Caco-2 (cell line): ENCODE measurements at regions not wholly inside any gene's neighbourhood (a gene's known extent, or its start where the extent isn't known, plus 50 kb on each side); places are given as distances from the start of the nearest gene placed in this dataset.

Experiments used
- BruUV-seq: library from RNA; stranded (reverse); fragments of 400-500 nt; replicated peaks from 2 replicates; lab custom pipeline; 2021; lab: Mats Ljungman, UMichigan
- CTCF ChIA-PET: fragments of 300-600 bp; sonication (Branson Sonifier 250); formaldehyde crosslinking; loops from one replicate; lab custom pipeline; 2022; ENCODE audit warnings: antibody characterized with exemption; lab: Charles Lee
- POLR2A ChIA-PET: fragments of 300-600 bp; sonication (Branson Sonifier 250); formaldehyde crosslinking; loops from one replicate; lab custom pipeline; 2022; ENCODE audit warnings: antibody characterized with exemption; lab: Charles Lee
- DNase-seq, 2 experiments: peaks; one replicate each; pipeline versions ENCODE4 v3.0.0 to v3.0.0-alpha.2; 2020 to 2022
- H3K27me3 ChIP-seq: replicated peaks from 2 replicates; pipeline ENCODE4 v1.6.0; 2011; ENCODE audit warnings: low read length; ENCODE audit not compliant: control insufficient read depth, insufficient read depth
- H3K36me3 ChIP-seq: 2 replicates; pipeline ENCODE4 v1.5.1; 2011; ENCODE audit warnings: low read length; ENCODE audit not compliant: control insufficient read depth, insufficient read depth
- H3K4me1 ChIP-seq: fragments of 250-450 bp; sonication (Bioruptor Pico); 2 replicates; pipeline ENCODE4 v1.5.1; 2020; ENCODE audit warnings: mild to moderate bottlenecking
- H3K4me3 ChIP-seq: 2 replicates; pipeline ENCODE4 v1.5.1; 2011; ENCODE audit warnings: low read depth, mild to moderate bottlenecking, control low read depth, low read length
- H3K9me3 ChIP-seq: fragments of 250-450 bp; sonication (Bioruptor Pico); 2 replicates; pipeline ENCODE4 v1.5.1; 2020; ENCODE audit warnings: mild to moderate bottlenecking, moderate library complexity
- H3K27ac Mint-ChIP-seq: one replicate; pipeline ENCODE4 v1.8.0; 2022; ENCODE audit warnings: mixed read lengths; ENCODE audit not compliant: unreplicated experiment
- H3K27me3 Mint-ChIP-seq: one replicate; pipeline ENCODE4 v1.8.0; 2022; ENCODE audit warnings: mixed read lengths; ENCODE audit not compliant: insufficient read depth, unreplicated experiment
- H3K36me3 Mint-ChIP-seq: one replicate; pipeline ENCODE4 v1.8.0; 2022; ENCODE audit warnings: mild to moderate bottlenecking, mixed read lengths; ENCODE audit not compliant: insufficient read depth, unreplicated experiment
- H3K4me1 Mint-ChIP-seq: one replicate; pipeline ENCODE4 v1.8.0; 2022; ENCODE audit warnings: low read depth, mixed read lengths; ENCODE audit not compliant: unreplicated experiment
- H3K4me3 Mint-ChIP-seq: one replicate; pipeline ENCODE4 v1.8.0; 2022; ENCODE audit warnings: mild to moderate bottlenecking, moderate library complexity, mixed read lengths; ENCODE audit not compliant: unreplicated experiment
- H3K9me3 Mint-ChIP-seq: one replicate; pipeline ENCODE4 v1.8.0; 2022; ENCODE audit warnings: mixed read lengths; ENCODE audit not compliant: unreplicated experiment
- CTCF ChIP-seq, 2 experiments: fragments of 200-600 bp in 1 of 2; IDR thresholded peaks; 1 replicate in 1 of 2; 2 replicates in 1 of 2; pipeline versions ENCODE4 v1.5.1 to v1.8.0; 2011 to 2022; ENCODE audit warnings: antibody characterized with exemption in 1 of 2, control low read depth in 1 of 2, inconsistent platforms in 1 of 2, low read depth in 1 of 2, low read length in 1 of 2, mild to moderate bottlenecking in 1 of 2, moderate library complexity in 1 of 2; ENCODE audit not compliant: insufficient read depth in 1 of 2, severe bottlenecking in 1 of 2, unreplicated experiment in 1 of 2
- intact Hi-C: fragments of 100-400 bp; cut with micrococcal nuclease; formaldehyde crosslinking; loops from one replicate; pipeline ENCODE4 v1.10.0; 2022; ENCODE audit not compliant: unreplicated experiment

DNA sequence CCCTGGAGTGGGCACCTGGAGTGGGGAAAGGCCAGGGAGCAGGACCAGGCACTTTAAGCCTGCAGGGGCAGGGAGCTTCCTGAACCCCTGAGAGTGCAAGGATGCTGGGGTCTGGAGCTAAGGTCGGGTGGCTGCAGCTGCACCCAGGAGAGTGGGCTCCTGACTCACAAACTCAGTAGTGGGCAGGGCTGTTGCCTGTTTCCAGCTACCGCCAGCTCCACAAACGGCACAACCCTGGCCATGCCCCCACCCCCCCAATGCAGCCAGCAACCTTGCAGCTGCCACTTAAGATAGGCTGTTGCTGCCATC is 688.8 kb downstream of the NYAP2 start:
- no peak for DNase-seq
- Mint-ChIP-seq H3K9me3 (peaks cover 20% of the 10 kb centered on the region), H3K36me3 (no peaks in the 10 kb centered on the region), H3K4me1 (no peaks in the 10 kb centered on the region), H3K27me3 (no peaks in the 10 kb centered on the region), H3K27ac (no peak overlapping the region), H3K4me3 (no peak overlapping the region)
- ChIA-PET CTCF (no interaction called here), POLR2A (no interaction called here)
- Histone ChIP-seq H3K4me3 (no peak overlapping the region), H3K36me3 (no peaks in the 10 kb centered on the region), H3K27me3 (no peaks in the 10 kb centered on the region), H3K4me1 (no peaks in the 10 kb centered on the region), H3K9me3 (no peaks in the 10 kb centered on the region; the same call in 1 of the 2 replicates)
- intact Hi-C loops: no loop called here
- TF ChIP-seq CTCF (IDR thresholded peaks at IDR 0.05; ENCODE audit: insufficient read depth in 1 of 2, low read depth in 1 of 2, low read length in 1 of 2, severe bottlenecking in 1 of 2, unreplicated experiment in 1 of 2): no peak
- BruUV-seq: no TSS peak

DNA sequence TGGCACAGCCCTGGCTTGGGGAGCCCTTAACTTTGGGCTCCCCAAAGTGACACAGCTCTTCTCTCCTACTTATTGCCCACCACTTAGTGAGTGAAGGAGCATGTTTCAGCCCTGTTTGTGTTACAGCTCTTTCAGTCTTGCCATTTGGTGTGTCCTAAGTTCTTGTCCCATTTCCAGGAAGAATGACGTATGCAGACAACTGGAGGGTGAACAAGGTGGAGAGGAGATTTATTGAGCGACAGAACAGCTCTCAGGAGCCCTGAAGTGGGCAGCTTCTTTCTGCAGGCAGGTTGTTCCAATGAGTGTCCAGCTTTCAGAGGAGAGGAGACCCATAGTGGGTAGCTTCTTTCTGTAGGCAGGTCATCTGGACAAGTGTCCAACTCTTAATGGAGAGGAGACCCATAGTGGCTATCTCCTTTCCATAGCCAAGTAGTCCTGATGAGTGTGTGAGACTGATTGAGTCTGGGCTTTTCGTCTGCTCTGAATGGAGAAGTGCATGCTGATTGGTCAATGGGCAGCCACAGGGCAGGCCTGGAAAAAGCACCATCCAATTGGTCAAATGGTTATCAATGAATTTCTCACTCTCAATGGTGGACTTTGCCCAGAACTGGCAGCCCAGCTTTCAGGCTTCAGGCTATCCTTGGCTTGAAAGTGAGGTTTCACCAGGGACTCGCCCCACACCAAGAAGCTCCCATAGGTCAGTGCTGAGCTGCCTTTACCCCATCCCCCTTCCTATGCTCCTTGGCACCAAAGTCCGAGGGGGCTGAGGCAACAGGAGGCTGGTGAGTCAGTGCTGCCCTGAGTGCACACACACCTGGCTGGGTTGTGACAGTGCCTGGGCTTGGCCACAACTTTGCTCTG is 688.2 kb downstream of the NYAP2 start:
- Mint-ChIP-seq H3K27me3 (no peaks in the 10 kb centered on the region), H3K4me1 (no peaks in the 10 kb centered on the region), H3K36me3 (no peaks in the 10 kb centered on the region), H3K27ac (no peak overlapping the region), H3K9me3 (peaks cover 20% of the 10 kb centered on the region), H3K4me3 (no peak overlapping the region)
- CTCF ChIA-PET: no interaction called here
- H3K9me3 ChIP-seq: no peaks in the 10 kb centered on the region; the same call in 1 of the 2 replicates
- intact Hi-C loops: no loop called here
- no peaks in the 10 kb centered on the region for H3K4me1 ChIP-seq
- H3K36me3 ChIP-seq: no peaks in the 10 kb centered on the region
- no peak for TF ChIP-seq CTCF (IDR thresholded peaks at IDR 0.05; ENCODE audit: insufficient read depth in 1 of 2, low read depth in 1 of 2, low read length in 1 of 2, severe bottlenecking in 1 of 2, unreplicated experiment in 1 of 2)
- DNase-seq: no peak
- no peaks in the 10 kb centered on the region for H3K27me3 ChIP-seq
- no TSS peak for BruUV-seq
- no peak overlapping the region for H3K4me3 ChIP-seq
- POLR2A ChIA-PET: no interaction called here

DNA sequence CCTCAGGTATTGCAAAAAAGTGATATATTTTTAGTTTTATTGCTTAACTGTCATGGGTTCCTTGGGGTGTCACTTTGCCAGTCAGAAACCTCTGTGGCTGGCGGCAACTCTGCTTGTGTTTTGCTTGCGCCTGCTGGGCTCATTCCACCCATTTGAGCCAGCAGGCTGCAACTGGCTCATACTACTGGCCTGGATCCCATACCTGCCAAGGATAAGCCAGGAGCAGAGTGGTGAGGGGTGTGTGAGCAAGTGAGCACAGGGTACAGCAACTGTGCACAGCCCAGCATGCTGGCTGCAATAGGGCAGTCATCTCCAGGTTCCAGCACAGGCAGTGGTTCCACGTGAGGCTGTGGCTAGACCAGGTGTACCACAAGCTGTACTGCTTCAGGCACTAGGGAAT is 687.5 kb downstream of the NYAP2 start:
- Mint-ChIP-seq H3K27me3 (no peaks in the 10 kb centered on the region), H3K4me1 (no peaks in the 10 kb centered on the region), H3K27ac (no peak overlapping the region), H3K36me3 (no peaks in the 10 kb centered on the region), H3K4me3 (no peak overlapping the region), H3K9me3 (peaks cover 20% of the 10 kb centered on the region)
- CTCF ChIA-PET: no interaction called here
- intact Hi-C loops: no loop called here
- Histone ChIP-seq H3K4me3 (no peak overlapping the region), H3K36me3 (no peaks in the 10 kb centered on the region), H3K27me3 (no peaks in the 10 kb centered on the region), H3K9me3 (no peaks in the 10 kb centered on the region; the same call in 1 of the 2 replicates), H3K4me1 (no peaks in the 10 kb centered on the region)
- no peak for TF ChIP-seq CTCF (IDR thresholded peaks at IDR 0.05; ENCODE audit: insufficient read depth in 1 of 2, low read depth in 1 of 2, low read length in 1 of 2, severe bottlenecking in 1 of 2, unreplicated experiment in 1 of 2)
- POLR2A ChIA-PET: no interaction called here
- no peak for DNase-seq
- BruUV-seq: no TSS peak
